Loucy (cell line): ENCODE measurements at regions not wholly inside any gene's neighbourhood (a gene's known extent, or its start where the extent isn't known, plus 50 kb on each side); places are given as distances from the start of the nearest gene placed in this dataset.

Experiments used
- H2AFZ ChIP-seq: fragments of 200-600 bp; sonication (generic); 2 replicates; pipeline ENCODE4 v1.6.0; 2016; ENCODE audit warnings: antibody characterized with exemption, mild to moderate bottlenecking, low read length, moderate library complexity
- H3F3A ChIP-seq: fragments of 200-600 bp; 2 replicates; pipeline ENCODE4 v1.6.0; 2016; ENCODE audit warnings: antibody characterized with exemption, low read depth, mild to moderate bottlenecking
- H3K27me3 ChIP-seq: fragments of 200-600 bp; sonication (generic); 2 replicates; pipeline ENCODE4 v1.6.1; 2014; ENCODE audit warnings: low read length, mild to moderate bottlenecking; ENCODE audit not compliant: insufficient read depth, poor library complexity, severe bottlenecking
- H3K36me3 ChIP-seq: fragments of 200-600 bp; sonication (generic); 2 replicates; pipeline ENCODE4 v1.6.1; 2016; ENCODE audit warnings: low read length; ENCODE audit not compliant: insufficient read depth
- H3K4me1 ChIP-seq: fragments of 200-600 bp; sonication (generic); 2 replicates; pipeline ENCODE4 v1.5.1; 2014; ENCODE audit warnings: low read length, mild to moderate bottlenecking; ENCODE audit not compliant: insufficient read depth, poor library complexity, severe bottlenecking
- H3K4me2 ChIP-seq: fragments of 200-600 bp; sonication (generic); 2 replicates; pipeline ENCODE4 v1.6.0; 2014; ENCODE audit warnings: antibody characterized with exemption, low read length, low read depth, mild to moderate bottlenecking; ENCODE audit not compliant: poor library complexity, severe bottlenecking
- H3K4me3 ChIP-seq: fragments of 200-600 bp; sonication (generic); 2 replicates; pipeline ENCODE4 v1.5.1; 2014; ENCODE audit warnings: low read length, mild to moderate bottlenecking, mixed read lengths; ENCODE audit not compliant: poor library complexity, severe bottlenecking
- H3K79me2 ChIP-seq: fragments of 200-600 bp; sonication (generic); 2 replicates; pipeline ENCODE4 v1.6.1; 2014; ENCODE audit warnings: low read length; ENCODE audit not compliant: insufficient read depth
- H3K9ac ChIP-seq: fragments of 200-600 bp; sonication (generic); 2 replicates; pipeline ENCODE4 v1.6.0; 2014; ENCODE audit warnings: mild to moderate bottlenecking, low read depth, low read length, moderate library complexity; ENCODE audit not compliant: poor library complexity, severe bottlenecking
- H3K9me2 ChIP-seq: fragments of 200-600 bp; sonication (generic); replicated peaks from 2 replicates; pipeline ENCODE4 v1.6.1; 2016; ENCODE audit warnings: low read depth, low read length, mixed read lengths
- H3K9me3 ChIP-seq: fragments of 200-600 bp; sonication (generic); 2 replicates; pipeline ENCODE4 v1.6.1; 2014; ENCODE audit warnings: mild to moderate bottlenecking, antibody characterized with exemption, low read length, low read depth; ENCODE audit not compliant: insufficient read depth
- H4K20me1 ChIP-seq: fragments of 200-600 bp; sonication (generic); 2 replicates; pipeline ENCODE4 v1.6.0; 2014; ENCODE audit warnings: antibody characterized with exemption, low read length, mild to moderate bottlenecking; ENCODE audit not compliant: insufficient read depth, poor library complexity, severe bottlenecking
- EZH2phosphoT487 ChIP-seq: fragments of 200-600 bp; IDR thresholded peaks from 2 replicates; pipeline ENCODE4 v1.6.1; 2018; ENCODE audit warnings: antibody characterized with exemption, mild to moderate bottlenecking, moderate library complexity, borderline replicate concordance
- TF ChIP-seq, protein P1 (sequence below): fragments of 200-600 bp; sonication (generic); conservative IDR thresholded peaks from 2 replicates; pipeline ENCODE4 v1.5.1; 2014; ENCODE audit warnings: mild to moderate bottlenecking, antibody characterized with exemption, low read length

DNA sequence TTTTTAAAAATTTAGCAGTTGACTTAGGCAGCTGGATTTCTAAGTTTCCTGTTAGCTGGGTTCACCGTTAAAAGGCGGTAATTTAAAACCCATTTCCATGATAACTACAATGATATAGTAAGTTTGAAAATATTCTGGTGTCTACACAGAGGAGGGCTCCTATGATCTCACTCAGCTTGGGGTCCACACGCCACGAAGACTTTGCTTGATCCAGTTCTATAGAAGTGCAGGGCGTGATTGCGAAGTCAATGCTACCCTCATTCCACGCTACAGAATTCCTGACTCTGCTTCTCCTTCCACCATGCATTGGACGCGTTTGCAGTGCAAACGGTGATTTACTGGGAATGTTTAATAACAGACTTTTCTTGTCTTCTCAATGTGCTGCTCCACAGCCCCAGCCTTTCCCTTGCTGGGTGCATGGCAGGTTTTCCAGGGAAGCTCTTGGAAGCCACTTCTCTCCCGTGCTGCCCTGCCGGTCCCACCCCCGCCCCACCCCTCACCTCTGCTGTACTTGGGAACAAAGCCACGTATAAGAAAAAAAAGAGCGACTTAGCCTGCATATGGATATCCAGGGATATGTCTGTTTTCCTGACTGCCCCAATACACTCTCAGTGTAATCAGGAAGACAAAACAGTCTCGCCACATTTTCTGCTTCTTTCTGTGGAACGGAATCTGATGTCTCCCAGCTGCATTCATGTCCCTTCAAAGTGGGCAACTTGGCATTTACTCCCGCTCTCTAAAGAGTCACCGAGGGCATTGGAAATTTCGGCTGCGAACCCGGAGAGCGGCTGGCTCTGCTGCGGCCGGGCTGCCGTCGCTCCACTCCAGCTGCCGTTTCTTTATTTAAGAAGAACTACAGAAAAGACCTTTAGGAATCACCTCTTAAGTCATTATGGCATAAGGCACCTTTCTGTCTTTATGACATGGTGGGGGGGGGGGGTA is 434.4 kb upstream of the MGMT start:
- Histone ChIP-seq H3K27me3 (no peaks in the 10 kb centered on the region), H2AFZ (no peak overlapping the region; the same call in 1 of the 2 replicates), H3K9me3 (no peaks in the 10 kb centered on the region), H4K20me1 (no peaks in the 10 kb centered on the region), H3F3A (peaks cover 5% of the 10 kb centered on the region; the same call in 1 of the 2 replicates), H3K36me3 (no peaks in the 10 kb centered on the region), H3K9ac (peak overlapping the region; percentile 98), H3K79me2 (peaks cover 30% of the 10 kb centered on the region), H3K4me2 (peak overlapping the region; percentile 97), H3K9me2 (no peaks in the 10 kb centered on the region), H3K4me3 (peak overlapping the region; percentile 81), H3K4me1 (peaks cover 64% of the 10 kb centered on the region)
- TF ChIP-seq, protein P1, sequence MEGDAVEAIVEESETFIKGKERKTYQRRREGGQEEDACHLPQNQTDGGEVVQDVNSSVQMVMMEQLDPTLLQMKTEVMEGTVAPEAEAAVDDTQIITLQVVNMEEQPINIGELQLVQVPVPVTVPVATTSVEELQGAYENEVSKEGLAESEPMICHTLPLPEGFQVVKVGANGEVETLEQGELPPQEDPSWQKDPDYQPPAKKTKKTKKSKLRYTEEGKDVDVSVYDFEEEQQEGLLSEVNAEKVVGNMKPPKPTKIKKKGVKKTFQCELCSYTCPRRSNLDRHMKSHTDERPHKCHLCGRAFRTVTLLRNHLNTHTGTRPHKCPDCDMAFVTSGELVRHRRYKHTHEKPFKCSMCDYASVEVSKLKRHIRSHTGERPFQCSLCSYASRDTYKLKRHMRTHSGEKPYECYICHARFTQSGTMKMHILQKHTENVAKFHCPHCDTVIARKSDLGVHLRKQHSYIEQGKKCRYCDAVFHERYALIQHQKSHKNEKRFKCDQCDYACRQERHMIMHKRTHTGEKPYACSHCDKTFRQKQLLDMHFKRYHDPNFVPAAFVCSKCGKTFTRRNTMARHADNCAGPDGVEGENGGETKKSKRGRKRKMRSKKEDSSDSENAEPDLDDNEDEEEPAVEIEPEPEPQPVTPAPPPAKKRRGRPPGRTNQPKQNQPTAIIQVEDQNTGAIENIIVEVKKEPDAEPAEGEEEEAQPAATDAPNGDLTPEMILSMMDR: no peak
- TF ChIP-seq EZH2phosphoT487: no peak

GRCh38 chr10:129033340-129033739 is 433.7 kb upstream of the MGMT start:
- Histone ChIP-seq H3K4me3 (peak overlapping the region; percentile 81), H3F3A (peaks cover 5% of the 10 kb centered on the region; the same call in 1 of the 2 replicates), H3K4me2 (peak overlapping the region; percentile 97), H3K36me3 (no peaks in the 10 kb centered on the region), H3K9me3 (no peaks in the 10 kb centered on the region), H2AFZ (no peak overlapping the region), H3K79me2 (peaks cover 30% of the 10 kb centered on the region), H3K4me1 (peaks cover 66% of the 10 kb centered on the region), H3K9ac (peak overlapping the region; percentile 98), H3K27me3 (no peaks in the 10 kb centered on the region), H3K9me2 (no peaks in the 10 kb centered on the region), H4K20me1 (no peaks in the 10 kb centered on the region)
- TF ChIP-seq, protein P1: no peak
- no peak for TF ChIP-seq EZH2phosphoT487

GRCh38 chr10:129033790-129034272 is 433.2 kb upstream of the MGMT start:
- Histone ChIP-seq H3K27me3 (no peaks in the 10 kb centered on the region), H3K9me2 (no peaks in the 10 kb centered on the region), H3K4me1 (peaks cover 70% of the 10 kb centered on the region), H3K9ac (peak overlapping the region; percentile 98), H3K9me3 (no peaks in the 10 kb centered on the region), H3K4me2 (peak overlapping the region; percentile 97), H3K4me3 (peak overlapping the region; percentile 81), H3F3A (peaks cover 5% of the 10 kb centered on the region; the same call in 1 of the 2 replicates), H3K36me3 (no peaks in the 10 kb centered on the region), H3K79me2 (peaks cover 30% of the 10 kb centered on the region), H4K20me1 (no peaks in the 10 kb centered on the region), H2AFZ (no peak overlapping the region)
- TF ChIP-seq EZH2phosphoT487: no peak
- TF ChIP-seq, protein P1: no peak
